Endothelial cell of umbilical vein (primary cell): ENCODE measurements at regions not wholly inside any gene's neighbourhood (a gene's known extent, or its start where the extent isn't known, plus 50 kb on each side); places are given as distances from the start of the nearest gene placed in this dataset.

ENCODE experiments used
- BruUV-seq: library from RNA; stranded (reverse); fragments of 400-500 nt; replicated peaks from 2 replicates; lab custom pipeline; 2021; lab: Mats Ljungman, UMichigan
- CTCF ChIA-PET: fragments of 300-600, 350-600 bp; sonication (Branson Sonifier 250); formaldehyde crosslinking; loops from one replicate; lab custom pipeline; 2021; ENCODE audit warnings: antibody characterized with exemption, inconsistent platforms; lab: Charles Lee
- POLR2A ChIA-PET: fragments of 300-600, 350-600 bp; sonication (Branson Sonifier 250); formaldehyde crosslinking; loops from one replicate; lab custom pipeline; 2021; ENCODE audit warnings: antibody characterized with exemption, inconsistent platforms; lab: Charles Lee
- DNase-seq: peaks from one replicate; pipeline ENCODE4 v3.0.0-alpha.2; 2011; ENCODE audit warnings: low read depth, low spot score
- FAIRE-seq: peaks from 2 replicates; lab custom pipeline; 2011; peaks lifted over from hg19 to GRCh38; lab: Jason Lieb, UNC
- H2AFZ ChIP-seq: 2 replicates; pipeline ENCODE4 v1.6.0; 2012; ENCODE audit warnings: low read depth, low read length, control low read depth, inconsistent platforms
- H3K27ac ChIP-seq: 2 replicates; pipeline ENCODE4 v1.5.1; 2011; ENCODE audit warnings: low read depth, mild to moderate bottlenecking, control low read depth, low read length, moderate library complexity; ENCODE audit not compliant: insufficient read depth
- H3K27me3 ChIP-seq, 2 experiments: 2 replicates each; pipeline versions ENCODE4 v1.6.0 to v1.6.1; 2011; ENCODE audit warnings: low read length in 2 of 2, mixed read lengths in 1 of 2; ENCODE audit not compliant: control insufficient read depth in 2 of 2, insufficient read depth in 2 of 2
- H3K36me3 ChIP-seq, 2 experiments: 2 replicates in 1 of 2; 3 replicates in 1 of 2; pipeline ENCODE4 v1.5.1; 2011; ENCODE audit warnings: low read length in 2 of 2, mild to moderate bottlenecking in 1 of 2, moderate library complexity in 1 of 2; ENCODE audit not compliant: control insufficient read depth in 2 of 2, insufficient read depth in 2 of 2; ENCODE audit errors: extremely low read depth in 1 of 2
- H3K4me1 ChIP-seq: 3 replicates; pipeline ENCODE4 v1.5.1; 2011; ENCODE audit warnings: mild to moderate bottlenecking, low read length; ENCODE audit not compliant: control insufficient read depth, insufficient read depth; ENCODE audit errors: extremely low read depth
- H3K4me2 ChIP-seq: 2 replicates; pipeline ENCODE4 v1.6.1; 2011; ENCODE audit warnings: low read length, control low read depth, mixed read lengths; ENCODE audit not compliant: insufficient read depth
- H3K4me3 ChIP-seq, 3 experiments: fragments of 200-600 bp in 1 of 3; sonication (generic), shearing (Covaris generic) in 1 of 3; replicated peaks in 1 of 3; 2 replicates each; pipeline ENCODE4 v1.5.1; 2011 to 2016; ENCODE audit warnings: control low read depth in 3 of 3, low read length in 3 of 3, mild to moderate bottlenecking in 2 of 3, inconsistent platforms in 1 of 3, low read depth in 1 of 3, moderate library complexity in 1 of 3; ENCODE audit not compliant: insufficient read depth in 1 of 3
- H3K79me2 ChIP-seq: 2 replicates; pipeline ENCODE4 v1.6.0; 2012; ENCODE audit warnings: low read length, inconsistent platforms; ENCODE audit not compliant: control insufficient read depth, insufficient read depth
- H3K9ac ChIP-seq: replicated peaks from 2 replicates; pipeline ENCODE3; 2011; ENCODE audit warnings: low read length, control low read depth; ENCODE audit not compliant: insufficient read depth; ENCODE audit errors: extremely low read depth
- H3K9me1 ChIP-seq: replicated peaks from 3 replicates; pipeline ENCODE4 v1.6.0; 2011; ENCODE audit warnings: mild to moderate bottlenecking, low read length; ENCODE audit not compliant: control insufficient read depth, insufficient read depth; ENCODE audit errors: extremely low read depth
- H3K9me3 ChIP-seq: replicated peaks from 2 replicates; pipeline ENCODE4 v1.5.1; 2012; ENCODE audit warnings: low read length, inconsistent platforms; ENCODE audit not compliant: control insufficient read depth, insufficient read depth
- H4K20me1 ChIP-seq: replicated peaks from 2 replicates; pipeline ENCODE3; 2011; ENCODE audit warnings: mild to moderate bottlenecking, low read length; ENCODE audit not compliant: control insufficient read depth, insufficient read depth; ENCODE audit errors: extremely low read depth
- EZH2 ChIP-seq: IDR thresholded peaks from 2 replicates; pipeline ENCODE4 v1.6.1; 2012; ENCODE audit warnings: borderline replicate concordance, low read depth, mild to moderate bottlenecking, moderate library complexity, low read length, inconsistent platforms; ENCODE audit not compliant: severe bottlenecking
- GATA2 ChIP-seq: IDR thresholded peaks from 2 replicates; pipeline ENCODE4 v1.7.0; 2011; ENCODE audit warnings: low read depth, mild to moderate bottlenecking, moderate library complexity, mixed read lengths, low read length; ENCODE audit not compliant: insufficient read length, insufficient read depth
- POLR2A ChIP-seq: IDR thresholded peaks from 2 replicates; pipeline ENCODE4 v1.6.1; 2012; ENCODE audit warnings: low read depth, mild to moderate bottlenecking, control low read depth, low read length
- dilution Hi-C: fragments of 300-500 bp; cut with MboI; formaldehyde crosslinking; loops from one replicate; pipeline ENCODE4 v1.15.0; 2019; ENCODE audit warnings: low sequenced_read_pairs; ENCODE audit not compliant: extremely low pct_ligation_motif_present
- intact Hi-C: fragments of 100-400 bp; cut with micrococcal nuclease; formaldehyde crosslinking; loops from one replicate; pipeline ENCODE4 v1.10.0; 2022
- TF ChIP-seq, protein P1 (sequence below), 2 donors: IDR thresholded peaks; 1 replicate in 1 of 2; 2 replicates in 1 of 2; pipeline ENCODE4 v1.5.1; 2011; ENCODE audit warnings: low read length in 2 of 2, mild to moderate bottlenecking in 2 of 2, moderate library complexity in 2 of 2, control low read depth in 1 of 2, inconsistent platforms in 1 of 2, low read depth in 1 of 2; ENCODE audit not compliant: insufficient read depth in 1 of 2; ENCODE audit errors: extremely low read depth in 1 of 2

- Histone ChIP-seq H3K9me1 (no peaks in the 10 kb centered on the region), H3K4me3 (no peak overlapping the region), H3K27me3 (no peaks in the 10 kb centered on the region), H3K9ac (no peak overlapping the region), H2AFZ (peak overlapping the region; percentile 15), H3K27ac (no peak overlapping the region), H3K9me3 (no peaks in the 10 kb centered on the region), H4K20me1 (no peaks in the 10 kb centered on the region), H3K4me1 (peaks cover 5% of the 10 kb centered on the region), H3K4me2 (peak overlapping the region; percentile 9), H3K79me2 (no peaks in the 10 kb centered on the region), H3K36me3 (no peaks in the 10 kb centered on the region)
- CTCF ChIA-PET: interaction anchor here (0.8 kb wide), 1 partner anchor 24 kb away, joined by 3 read pairs; no protein-coding TSS in a partner anchor
- FAIRE-seq (no peak), DNase-seq (peak; percentile 53)
- POLR2A ChIA-PET: no interaction called here
- intact Hi-C loops: no loop called here
- BruUV-seq: no TSS peak
- dilution Hi-C loops: no loop called here
- TF ChIP-seq GATA2 (peak; percentile 75), POLR2A (no peak), EZH2 (no peak)
Observed at GRCh38 chr13:59384154-59384553, 779.6 kb downstream of the DIAPH3 start.

DNA sequence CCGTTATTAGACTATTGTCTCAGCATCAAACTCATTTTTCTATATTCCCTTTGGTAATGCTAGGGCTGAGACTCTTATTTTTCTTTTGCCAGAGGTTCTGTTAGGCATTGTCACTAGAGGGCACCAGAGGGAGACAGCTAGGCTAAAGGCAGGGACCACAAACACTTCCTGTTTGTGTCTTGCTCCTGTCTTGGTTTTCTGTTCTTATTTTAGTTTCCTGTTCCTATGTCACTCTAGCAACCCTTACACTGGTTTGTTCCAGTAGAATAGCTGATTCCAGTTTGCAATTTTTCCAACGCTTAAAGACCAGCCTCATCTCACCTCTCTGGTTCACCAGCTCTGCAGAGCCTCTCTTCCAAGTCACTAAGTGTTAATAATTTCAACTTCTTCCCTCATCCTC, 772.0 kb downstream of the DIAPH3 start:
- DNase-seq: peak; percentile 78
- H3K4me2 ChIP-seq: no peak overlapping the region
- no peak overlapping the region for H3K9ac ChIP-seq
- ChIA-PET CTCF (interaction anchor here (0.7 to 6.4 kb wide), 45 partner anchors 9 to 1767 kb away, joined by 3 to 129 read pairs (median 4); no protein-coding TSS in a partner anchor), POLR2A (no interaction called here)
- H3K79me2 ChIP-seq: no peaks in the 10 kb centered on the region
- H3K4me3 ChIP-seq: no peak overlapping the region
- peak; percentile 53 for FAIRE-seq
- no peaks in the 10 kb centered on the region for H4K20me1 ChIP-seq
- H2AFZ ChIP-seq: peak overlapping the region; percentile 7
- no peaks in the 10 kb centered on the region for H3K9me1 ChIP-seq
- H3K27ac ChIP-seq: no peak overlapping the region
- BruUV-seq: no TSS peak
- no peaks in the 10 kb centered on the region for H3K9me3 ChIP-seq
- TF ChIP-seq, protein P1, sequence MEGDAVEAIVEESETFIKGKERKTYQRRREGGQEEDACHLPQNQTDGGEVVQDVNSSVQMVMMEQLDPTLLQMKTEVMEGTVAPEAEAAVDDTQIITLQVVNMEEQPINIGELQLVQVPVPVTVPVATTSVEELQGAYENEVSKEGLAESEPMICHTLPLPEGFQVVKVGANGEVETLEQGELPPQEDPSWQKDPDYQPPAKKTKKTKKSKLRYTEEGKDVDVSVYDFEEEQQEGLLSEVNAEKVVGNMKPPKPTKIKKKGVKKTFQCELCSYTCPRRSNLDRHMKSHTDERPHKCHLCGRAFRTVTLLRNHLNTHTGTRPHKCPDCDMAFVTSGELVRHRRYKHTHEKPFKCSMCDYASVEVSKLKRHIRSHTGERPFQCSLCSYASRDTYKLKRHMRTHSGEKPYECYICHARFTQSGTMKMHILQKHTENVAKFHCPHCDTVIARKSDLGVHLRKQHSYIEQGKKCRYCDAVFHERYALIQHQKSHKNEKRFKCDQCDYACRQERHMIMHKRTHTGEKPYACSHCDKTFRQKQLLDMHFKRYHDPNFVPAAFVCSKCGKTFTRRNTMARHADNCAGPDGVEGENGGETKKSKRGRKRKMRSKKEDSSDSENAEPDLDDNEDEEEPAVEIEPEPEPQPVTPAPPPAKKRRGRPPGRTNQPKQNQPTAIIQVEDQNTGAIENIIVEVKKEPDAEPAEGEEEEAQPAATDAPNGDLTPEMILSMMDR (IDR thresholded peaks at IDR 0.05; ENCODE audit: extremely low read depth in 1 of 2, insufficient read depth in 1 of 2, low read depth in 1 of 2, low read length in 2 of 2): peak; percentile 76
- TF ChIP-seq EZH2: no peak
- no peaks in the 10 kb centered on the region for H3K27me3 ChIP-seq
- dilution Hi-C loops: no loop called here
- intact Hi-C loops: loop anchor here (1.0 to 10.0 kb wide), 10 partner anchors 70 to 1757 kb away; partner anchors contain the start of gene PCDH17
- H3K36me3 ChIP-seq: no peaks in the 10 kb centered on the region
- peaks cover 15% of the 10 kb centered on the region for H3K4me1 ChIP-seq
